K562 (cell line): ENCODE measurements at regions not wholly inside any gene's neighbourhood (a gene's known extent, or its start where the extent isn't known, plus 50 kb on each side); places are given as distances from the start of the nearest gene placed in this dataset.

Experiments used
- CHD1 ChIP-seq: fragments of 200-600 bp; sonication (generic); IDR thresholded peaks from one replicate; pipeline ENCODE4 v1.6.1; 2012; ENCODE audit warnings: mild to moderate bottlenecking, moderate library complexity, low read length, inconsistent platforms
- HDGF ChIP-seq: fragments of 450-650 bp; IDR thresholded peaks from 2 replicates; pipeline ENCODE4 v1.6.1; 2016
- MCM2 ChIP-seq: fragments of 450-650 bp; IDR thresholded peaks from 2 replicates; pipeline ENCODE4 v1.6.1; 2017; ENCODE audit warnings: low read depth, mild to moderate bottlenecking
- SETDB1 ChIP-seq: IDR thresholded peaks from one replicate; pipeline ENCODE4 v1.6.1; 2012; ENCODE audit warnings: low read length, control low read depth, inconsistent platforms
- SMARCE1 ChIP-seq: fragments of 450-650 bp; IDR thresholded peaks from 2 replicates; pipeline ENCODE4 v1.7.1; 2016; ENCODE audit warnings: mild to moderate bottlenecking
- SP2 ChIP-seq: IDR thresholded peaks from 2 replicates; pipeline ENCODE4 v1.6.1; 2011; ENCODE audit warnings: mild to moderate bottlenecking, low read depth, low read length, moderate library complexity; ENCODE audit not compliant: poor library complexity, severe bottlenecking; ENCODE audit errors: extremely low read depth
- SRSF1 ChIP-seq: fragments of 200-400 bp; formaldehyde crosslinking; IDR thresholded peaks from 2 replicates; pipeline ENCODE4 v1.6.1; 2017; ENCODE audit warnings: mild to moderate bottlenecking, low read depth, low read length, moderate library complexity
- TBP ChIP-seq: optimal IDR thresholded peaks from 2 replicates; pipeline ENCODE3; 2011; ENCODE audit warnings: low read depth, low read length, improper control_type of control experiment
- ZFP36 ChIP-seq: fragments of 150-350 bp; IDR thresholded peaks from 2 replicates; pipeline ENCODE4 v1.6.1; 2018; ENCODE audit warnings: low read length, low read depth; ENCODE audit not compliant: partially characterized antibody
- ZNF316 ChIP-seq: fragments of 450-650 bp; IDR thresholded peaks from 2 replicates; pipeline ENCODE4 v1.6.1; 2016
- ZNF717 ChIP-seq: fragments of 250-450 bp; sonication (Bioruptor Pico); IDR thresholded peaks from 2 replicates; pipeline ENCODE4 v1.5.0; 2021
- TF ChIP-seq, protein P1 (sequence below): fragments of 450-650 bp; IDR thresholded peaks from 2 replicates; pipeline ENCODE4 v1.7.0; 2016; ENCODE audit warnings: borderline replicate concordance
- TF ChIP-seq, protein P2 (sequence below), 3 experiments: fragments of 200-800 bp in 1 of 3; fragments of 250-450 bp in 1 of 3; fragments of 450-650 bp in 1 of 3; sonication (Bioruptor Pico) in 1 of 3; sonication (Bioruptor generic) in 1 of 3; formaldehyde crosslinking in 1 of 3; IDR thresholded peaks; 2 replicates each; pipeline versions ENCODE4 v1.6.1 to v1.8.0; 2016 to 2022; ENCODE audit warnings: mild to moderate bottlenecking in 2 of 3, missing genetic modification characterization in 2 of 3, missing compliant biosample characterization in 1 of 3, moderate library complexity in 1 of 3
- TF ChIP-seq, protein P3 (sequence below): sonication (generic); formaldehyde crosslinking; IDR thresholded peaks from 2 replicates; pipeline ENCODE4 v1.8.0; 2022; ENCODE audit warnings: mild to moderate bottlenecking, missing genetic modification reagents
- TF ChIP-seq, protein P4 (sequence below): fragments of 250-450 bp; sonication (Bioruptor Pico); IDR thresholded peaks from 2 replicates; pipeline ENCODE4 v1.5.0; 2021; ENCODE audit warnings: mild to moderate bottlenecking, moderate library complexity

DNA sequence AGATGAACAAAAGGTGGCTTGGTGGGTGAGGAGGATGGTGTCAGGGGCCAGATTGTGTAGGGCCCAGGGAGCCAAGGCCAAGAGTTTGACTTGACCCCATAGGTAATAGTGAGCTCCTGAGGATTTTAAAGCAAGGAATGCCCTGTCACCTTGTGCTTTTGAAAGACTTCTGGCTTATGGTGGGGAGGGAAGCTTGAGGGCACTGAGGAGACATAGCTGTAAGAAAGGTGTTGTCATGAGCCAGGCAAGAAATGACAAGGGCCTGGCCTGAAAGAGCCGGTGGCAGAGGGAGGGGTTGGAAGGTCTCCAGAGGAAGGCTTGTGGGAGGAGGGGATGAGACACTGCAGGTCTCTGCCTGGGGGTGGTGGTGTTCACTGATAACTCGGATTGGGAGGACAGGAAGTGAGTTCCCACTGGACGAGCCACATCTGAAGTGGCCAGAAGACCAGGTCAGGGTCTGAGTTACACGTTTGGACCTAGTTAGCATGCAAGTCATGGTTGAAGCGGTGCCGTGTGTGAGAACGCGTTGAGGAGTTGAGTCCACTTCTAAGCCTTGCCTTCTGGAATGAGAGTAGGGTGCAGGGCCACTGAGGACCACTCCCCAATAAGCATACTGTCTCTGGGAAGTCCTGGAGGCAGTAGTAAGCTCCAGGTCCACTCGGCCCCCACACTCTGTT, 64.3 kb downstream of the TET3 start (continued):
- TF ChIP-seq, protein P1, sequence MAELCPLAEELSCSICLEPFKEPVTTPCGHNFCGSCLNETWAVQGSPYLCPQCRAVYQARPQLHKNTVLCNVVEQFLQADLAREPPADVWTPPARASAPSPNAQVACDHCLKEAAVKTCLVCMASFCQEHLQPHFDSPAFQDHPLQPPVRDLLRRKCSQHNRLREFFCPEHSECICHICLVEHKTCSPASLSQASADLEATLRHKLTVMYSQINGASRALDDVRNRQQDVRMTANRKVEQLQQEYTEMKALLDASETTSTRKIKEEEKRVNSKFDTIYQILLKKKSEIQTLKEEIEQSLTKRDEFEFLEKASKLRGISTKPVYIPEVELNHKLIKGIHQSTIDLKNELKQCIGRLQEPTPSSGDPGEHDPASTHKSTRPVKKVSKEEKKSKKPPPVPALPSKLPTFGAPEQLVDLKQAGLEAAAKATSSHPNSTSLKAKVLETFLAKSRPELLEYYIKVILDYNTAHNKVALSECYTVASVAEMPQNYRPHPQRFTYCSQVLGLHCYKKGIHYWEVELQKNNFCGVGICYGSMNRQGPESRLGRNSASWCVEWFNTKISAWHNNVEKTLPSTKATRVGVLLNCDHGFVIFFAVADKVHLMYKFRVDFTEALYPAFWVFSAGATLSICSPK: no peak
- TF ChIP-seq HDGF (peak; percentile 88; the same call in 1 of the 2 replicates), SRSF1 (no peak), ZFP36 (peak; percentile 20), ZNF316 (peak; percentile 67), SETDB1 (no peak), SP2 (no peak), MCM2 (no peak), ZNF717 (CRISPR knock-in tag) (no peak), CHD1 (no peak), TBP (peak; percentile 59), SMARCE1 (peak; percentile 89)
- TF ChIP-seq, protein P2, sequence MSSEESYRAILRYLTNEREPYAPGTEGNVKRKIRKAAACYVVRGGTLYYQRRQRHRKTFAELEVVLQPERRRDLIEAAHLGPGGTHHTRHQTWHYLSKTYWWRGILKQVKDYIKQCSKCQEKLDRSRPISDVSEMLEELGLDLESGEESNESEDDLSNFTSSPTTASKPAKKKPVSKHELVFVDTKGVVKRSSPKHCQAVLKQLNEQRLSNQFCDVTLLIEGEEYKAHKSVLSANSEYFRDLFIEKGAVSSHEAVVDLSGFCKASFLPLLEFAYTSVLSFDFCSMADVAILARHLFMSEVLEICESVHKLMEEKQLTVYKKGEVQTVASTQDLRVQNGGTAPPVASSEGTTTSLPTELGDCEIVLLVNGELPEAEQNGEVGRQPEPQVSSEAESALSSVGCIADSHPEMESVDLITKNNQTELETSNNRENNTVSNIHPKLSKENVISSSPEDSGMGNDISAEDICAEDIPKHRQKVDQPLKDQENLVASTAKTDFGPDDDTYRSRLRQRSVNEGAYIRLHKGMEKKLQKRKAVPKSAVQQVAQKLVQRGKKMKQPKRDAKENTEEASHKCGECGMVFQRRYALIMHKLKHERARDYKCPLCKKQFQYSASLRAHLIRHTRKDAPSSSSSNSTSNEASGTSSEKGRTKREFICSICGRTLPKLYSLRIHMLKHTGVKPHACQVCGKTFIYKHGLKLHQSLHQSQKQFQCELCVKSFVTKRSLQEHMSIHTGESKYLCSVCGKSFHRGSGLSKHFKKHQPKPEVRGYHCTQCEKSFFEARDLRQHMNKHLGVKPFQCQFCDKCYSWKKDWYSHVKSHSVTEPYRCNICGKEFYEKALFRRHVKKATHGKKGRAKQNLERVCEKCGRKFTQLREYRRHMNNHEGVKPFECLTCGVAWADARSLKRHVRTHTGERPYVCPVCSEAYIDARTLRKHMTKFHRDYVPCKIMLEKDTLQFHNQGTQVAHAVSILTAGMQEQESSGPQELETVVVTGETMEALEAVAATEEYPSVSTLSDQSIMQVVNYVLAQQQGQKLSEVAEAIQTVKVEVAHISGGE (CRISPR knock-in tag; IDR thresholded peaks at IDR 0.05): peak in 1 of 3 experiments; percentile 61; a peak in 1 of 6 replicates
- TF ChIP-seq, protein P3, sequence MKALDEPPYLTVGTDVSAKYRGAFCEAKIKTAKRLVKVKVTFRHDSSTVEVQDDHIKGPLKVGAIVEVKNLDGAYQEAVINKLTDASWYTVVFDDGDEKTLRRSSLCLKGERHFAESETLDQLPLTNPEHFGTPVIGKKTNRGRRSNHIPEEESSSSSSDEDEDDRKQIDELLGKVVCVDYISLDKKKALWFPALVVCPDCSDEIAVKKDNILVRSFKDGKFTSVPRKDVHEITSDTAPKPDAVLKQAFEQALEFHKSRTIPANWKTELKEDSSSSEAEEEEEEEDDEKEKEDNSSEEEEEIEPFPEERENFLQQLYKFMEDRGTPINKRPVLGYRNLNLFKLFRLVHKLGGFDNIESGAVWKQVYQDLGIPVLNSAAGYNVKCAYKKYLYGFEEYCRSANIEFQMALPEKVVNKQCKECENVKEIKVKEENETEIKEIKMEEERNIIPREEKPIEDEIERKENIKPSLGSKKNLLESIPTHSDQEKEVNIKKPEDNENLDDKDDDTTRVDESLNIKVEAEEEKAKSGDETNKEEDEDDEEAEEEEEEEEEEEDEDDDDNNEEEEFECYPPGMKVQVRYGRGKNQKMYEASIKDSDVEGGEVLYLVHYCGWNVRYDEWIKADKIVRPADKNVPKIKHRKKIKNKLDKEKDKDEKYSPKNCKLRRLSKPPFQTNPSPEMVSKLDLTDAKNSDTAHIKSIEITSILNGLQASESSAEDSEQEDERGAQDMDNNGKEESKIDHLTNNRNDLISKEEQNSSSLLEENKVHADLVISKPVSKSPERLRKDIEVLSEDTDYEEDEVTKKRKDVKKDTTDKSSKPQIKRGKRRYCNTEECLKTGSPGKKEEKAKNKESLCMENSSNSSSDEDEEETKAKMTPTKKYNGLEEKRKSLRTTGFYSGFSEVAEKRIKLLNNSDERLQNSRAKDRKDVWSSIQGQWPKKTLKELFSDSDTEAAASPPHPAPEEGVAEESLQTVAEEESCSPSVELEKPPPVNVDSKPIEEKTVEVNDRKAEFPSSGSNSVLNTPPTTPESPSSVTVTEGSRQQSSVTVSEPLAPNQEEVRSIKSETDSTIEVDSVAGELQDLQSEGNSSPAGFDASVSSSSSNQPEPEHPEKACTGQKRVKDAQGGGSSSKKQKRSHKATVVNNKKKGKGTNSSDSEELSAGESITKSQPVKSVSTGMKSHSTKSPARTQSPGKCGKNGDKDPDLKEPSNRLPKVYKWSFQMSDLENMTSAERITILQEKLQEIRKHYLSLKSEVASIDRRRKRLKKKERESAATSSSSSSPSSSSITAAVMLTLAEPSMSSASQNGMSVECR: no peak
- TF ChIP-seq, protein P4, sequence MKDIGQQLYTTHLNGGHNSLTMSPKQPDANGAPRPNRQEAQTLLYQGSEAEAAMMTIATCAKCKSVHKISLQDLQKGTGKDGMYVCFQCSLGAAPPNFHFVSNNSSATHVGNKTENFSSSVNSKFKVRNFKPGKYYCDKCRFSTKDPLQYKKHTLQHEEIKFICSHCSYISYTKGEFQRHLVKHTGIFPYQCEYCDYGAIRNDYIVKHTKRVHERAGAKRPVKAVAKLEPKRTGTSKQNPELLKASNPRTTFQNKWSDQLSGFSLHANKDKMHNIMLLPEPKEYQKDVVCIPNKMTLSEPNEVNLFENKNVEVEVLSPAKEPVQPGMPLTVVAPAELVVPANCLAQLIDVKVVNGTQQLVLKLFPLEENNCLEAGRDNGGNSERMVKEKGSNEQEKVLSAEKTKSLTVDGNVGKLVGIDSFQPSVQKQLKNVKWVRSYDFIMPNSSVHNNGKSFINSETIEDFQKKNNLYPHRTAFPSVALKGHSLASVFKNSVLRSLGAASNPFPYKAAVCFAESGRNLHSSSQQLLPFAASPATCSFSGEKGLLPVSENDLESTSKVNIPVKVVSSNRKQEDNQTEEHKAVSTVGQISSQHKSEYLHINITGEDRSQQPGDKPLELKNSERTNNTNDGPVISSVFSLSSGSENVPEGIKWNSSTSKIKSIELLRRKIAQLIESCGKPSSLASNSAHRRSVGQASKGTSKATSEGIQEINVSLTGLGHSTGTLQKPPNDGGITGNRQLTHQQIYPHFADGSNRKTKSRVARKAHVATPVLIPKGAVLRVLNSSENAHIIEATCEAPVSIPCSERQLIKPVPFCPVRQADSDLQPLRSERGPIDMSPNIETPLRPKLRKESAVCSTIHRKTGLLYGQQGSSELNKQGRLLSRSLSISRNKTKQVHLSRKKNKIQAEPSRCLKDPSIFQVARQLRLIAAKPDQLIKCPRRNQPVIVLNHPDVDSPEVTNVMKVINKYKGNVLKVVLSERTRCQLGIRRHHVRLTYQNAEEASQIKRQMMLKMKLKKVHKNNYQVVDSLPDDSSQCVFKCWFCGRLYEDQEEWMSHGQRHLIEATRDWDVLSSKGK (CRISPR knock-in tag): no peak
